ENCODE measurements at regions not wholly inside any gene's neighbourhood (a gene's known extent, or its start where the extent isn't known, plus 50 kb on each side); places are given as distances from the start of the nearest gene placed in this dataset.
"Not testable (repeated sequence)": the region's sequence is repeated elsewhere in the genome, so short reads cannot be mapped to it uniquely, and the experiment has no call there.

DNA sequence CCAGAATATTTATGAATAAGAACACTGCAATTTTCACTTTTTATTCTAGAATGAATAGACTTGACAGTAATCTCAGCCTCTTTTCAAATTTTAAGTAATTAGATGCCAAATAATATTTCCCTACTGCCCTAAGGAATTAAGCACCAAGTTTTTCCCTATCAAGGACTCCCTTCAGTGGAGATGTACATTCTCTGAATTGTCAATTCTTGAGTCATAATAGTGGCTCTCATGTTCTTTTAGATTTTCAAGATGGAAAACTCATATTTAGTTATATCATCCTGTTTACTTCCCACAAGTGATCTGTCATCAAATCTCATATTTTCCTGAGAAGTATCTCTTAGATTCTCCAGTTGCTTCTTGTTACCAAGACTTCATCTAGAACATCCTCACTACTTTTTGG lies 1248.9 kb upstream of the CHAC2 start:
- no peak for DNase-seq

DNA sequence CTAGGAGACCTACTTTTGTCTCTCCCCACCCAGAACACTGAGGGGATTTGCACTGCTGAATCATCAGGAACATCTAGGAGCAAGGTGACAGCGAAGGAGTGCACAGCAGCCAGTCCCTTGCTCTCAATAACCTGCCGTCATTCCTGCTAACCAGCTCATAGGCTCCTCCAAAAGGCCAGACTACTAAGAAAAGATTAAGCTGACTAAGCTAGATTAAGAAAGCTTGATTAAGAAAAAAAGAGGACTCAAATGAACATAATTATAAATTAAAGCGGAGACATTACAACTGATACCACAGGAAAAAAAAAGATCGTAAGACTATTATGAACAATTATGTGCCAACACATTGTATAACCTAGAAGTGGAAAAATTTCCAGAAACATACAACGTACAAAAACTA lies 1254.8 kb upstream of the CHAC2 start:
- no peak for DNase-seq

DNA sequence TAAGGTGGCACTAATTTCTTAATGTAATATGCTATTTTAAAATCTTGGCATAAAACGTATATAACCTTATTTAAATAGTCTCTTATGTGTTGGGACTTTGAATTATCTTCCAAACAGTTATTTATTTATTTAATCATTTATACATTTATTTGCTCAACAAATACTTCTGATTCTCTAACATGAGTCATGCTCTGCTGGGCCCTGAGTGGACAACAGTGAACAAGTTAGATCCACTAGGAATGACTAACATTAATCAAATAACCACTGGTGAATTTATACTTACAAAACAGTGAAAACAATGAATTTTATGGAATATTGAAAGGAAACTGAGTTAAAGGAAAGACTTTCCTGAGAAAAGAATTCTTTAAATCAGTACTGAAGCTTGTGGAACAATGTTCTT lies 1257.2 kb upstream of the CHAC2 start:
- no peak for DNase-seq

DNA sequence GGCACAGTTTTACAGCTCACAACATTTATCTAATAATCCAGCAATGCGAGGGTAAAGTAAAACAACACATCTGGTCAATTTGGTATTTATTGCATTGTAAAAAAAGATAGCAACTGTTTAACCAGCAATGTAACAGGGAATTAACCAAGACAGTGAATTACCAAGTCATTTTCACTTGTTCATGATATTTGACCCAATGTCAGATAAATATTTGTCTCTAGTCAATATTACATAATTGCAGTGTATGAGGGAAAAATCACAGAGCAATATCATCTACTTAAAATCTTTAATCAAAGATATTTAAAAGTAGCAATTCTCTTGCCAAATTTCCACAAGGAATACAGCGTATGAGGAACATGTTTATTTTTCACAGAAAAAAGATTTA lies 1265.1 kb upstream of the CHAC2 start:
- DNase-seq, result no peak

DNA sequence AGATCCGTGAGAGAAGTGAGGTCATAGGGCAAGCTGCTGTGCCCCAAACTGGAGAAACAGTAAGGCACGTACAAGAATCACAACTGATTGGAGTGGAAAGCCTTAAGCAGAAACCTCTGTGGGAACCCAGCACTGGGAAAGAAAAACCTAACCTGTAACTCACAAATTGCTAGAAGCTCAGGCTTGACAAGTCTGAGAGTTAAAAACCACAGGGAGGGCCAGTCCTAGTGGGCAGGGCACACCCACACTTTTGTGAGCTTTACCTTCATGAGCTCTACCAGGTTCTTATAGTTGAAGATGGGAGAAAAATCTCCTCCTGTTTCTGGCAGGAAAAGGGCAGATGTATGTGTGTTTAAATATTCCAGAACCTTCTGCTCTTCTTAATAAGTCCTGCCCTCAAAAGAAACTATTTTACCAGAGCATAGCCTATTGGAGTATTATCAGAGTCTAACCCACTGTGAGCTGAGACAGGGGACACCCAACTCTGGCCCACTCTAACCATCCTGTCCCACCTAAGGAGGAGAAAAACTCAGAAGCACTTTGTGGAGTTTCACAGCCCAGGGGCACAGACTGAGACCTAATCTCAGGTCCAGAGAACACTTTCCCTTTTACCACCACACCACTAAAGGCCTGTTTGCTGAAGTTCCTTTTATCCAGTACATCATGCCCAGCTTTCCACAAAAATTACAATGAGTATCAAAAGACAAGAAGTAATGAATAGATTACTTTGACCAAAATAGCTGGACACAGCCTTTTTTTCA lies 1265.7 kb upstream of the CHAC2 start:
- DNase-seq, result no peak

DNA sequence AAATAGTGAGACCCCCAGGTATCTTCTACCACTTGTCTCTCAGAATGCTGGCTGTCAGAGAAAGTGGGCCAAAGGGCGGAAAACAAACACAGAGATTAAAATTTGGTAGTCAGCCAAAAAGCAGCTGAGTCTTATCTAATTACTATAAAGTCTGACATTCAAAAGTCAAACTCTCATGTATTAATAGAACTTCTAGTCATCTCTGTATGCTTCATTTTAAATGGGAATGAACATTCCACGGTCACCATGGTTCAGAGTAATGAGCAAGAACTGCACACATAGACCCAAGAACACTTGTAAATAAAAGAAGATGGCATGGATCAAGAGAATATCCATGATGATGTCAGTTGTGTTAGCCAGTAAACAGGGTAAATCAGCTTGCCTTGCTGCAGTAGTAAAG lies 1267.0 kb upstream of the CHAC2 start:
- no peak for DNase-seq

DNA sequence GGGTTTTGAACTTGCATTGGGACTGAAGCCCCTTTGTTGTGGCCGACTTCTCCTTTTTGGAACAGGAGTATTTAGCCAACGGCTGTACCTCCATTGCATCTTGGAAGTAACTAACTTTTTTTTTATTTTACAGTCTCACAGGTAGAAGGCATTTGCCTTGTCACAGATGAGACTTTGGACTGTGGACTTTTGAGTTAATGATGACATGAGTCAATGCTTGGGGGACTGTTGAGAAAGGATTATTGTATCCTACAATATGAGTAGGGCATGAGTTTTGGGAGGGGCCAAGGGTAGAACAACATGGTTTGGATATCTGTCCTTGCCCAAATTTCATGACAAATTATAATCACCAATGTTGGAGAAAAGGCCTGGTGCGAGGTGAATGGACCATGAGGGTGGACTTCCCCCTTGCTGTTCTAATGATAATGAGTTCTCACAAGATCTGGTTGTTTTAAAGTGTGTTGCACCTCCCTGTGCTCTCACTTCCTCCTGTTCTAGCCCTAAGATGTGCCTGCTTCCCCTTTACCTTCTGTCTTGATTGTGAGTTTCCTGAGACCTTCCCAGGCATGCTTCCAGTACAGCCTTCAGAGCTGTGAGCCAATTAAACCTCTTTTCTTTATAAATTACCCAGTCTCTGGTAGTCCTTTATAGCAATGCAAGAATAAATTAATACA lies 1269.4 kb upstream of the CHAC2 start:
- no peak for DNase-seq

DNA sequence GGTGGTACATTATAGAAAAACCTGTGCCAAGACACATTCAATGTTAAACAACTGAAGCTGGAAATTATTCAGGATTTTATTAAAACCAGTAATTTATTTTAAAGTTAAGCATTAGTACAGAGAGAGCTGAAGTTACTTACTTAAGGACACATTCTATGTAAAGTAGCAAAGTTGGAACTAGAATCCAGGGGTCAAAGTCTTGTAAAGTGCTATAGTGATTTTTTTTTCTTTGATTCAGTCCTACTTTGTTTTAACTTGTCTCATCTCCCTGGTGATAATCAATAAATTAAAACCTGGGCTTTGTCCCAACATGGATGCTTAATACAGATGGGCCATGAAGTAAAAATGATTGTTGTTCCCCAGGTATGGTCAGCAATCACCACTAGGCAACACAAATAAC lies 1271.8 kb upstream of the CHAC2 start:
- DNase-seq, result no peak

DNA sequence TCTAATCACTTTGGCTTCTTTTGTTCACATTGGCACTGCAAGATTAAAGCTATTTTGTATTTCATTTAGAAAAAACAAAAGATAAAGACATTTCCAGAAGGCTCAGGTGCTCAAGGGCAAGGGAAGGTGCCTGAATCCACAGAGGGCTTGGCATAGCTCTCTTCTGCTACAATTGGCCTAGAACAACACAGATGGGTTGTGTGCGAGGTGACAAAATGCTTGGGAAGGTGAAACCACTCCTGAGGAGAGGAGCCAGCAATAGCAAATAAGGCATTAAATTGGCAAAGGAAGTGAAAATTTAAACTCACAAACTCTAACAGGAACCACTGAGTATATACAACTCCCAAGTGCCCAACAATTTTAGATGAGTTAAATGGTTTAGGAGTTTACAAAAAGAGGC lies 1290.4 kb upstream of the CHAC2 start:
- DNase-seq, result no peak

DNA sequence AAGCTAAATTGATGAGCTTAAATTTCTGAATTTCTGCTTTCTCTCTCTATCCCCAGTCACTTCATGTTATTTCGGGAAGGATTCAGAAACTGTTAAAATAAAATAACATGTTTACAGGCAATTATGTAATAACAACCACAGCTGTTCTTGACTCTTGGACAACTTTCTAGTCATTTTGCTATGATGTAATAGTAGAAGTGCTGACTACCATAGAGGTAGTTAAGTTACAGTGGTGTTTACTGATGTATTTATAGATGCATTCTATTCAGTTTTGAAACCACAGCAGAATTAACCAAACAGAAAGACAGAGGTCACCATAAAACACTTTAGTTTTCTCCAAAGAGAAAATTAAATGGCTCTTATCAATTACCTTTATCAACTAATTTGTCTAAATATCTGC lies 1292.0 kb upstream of the CHAC2 start:
- DNase-seq, result no peak

DNA sequence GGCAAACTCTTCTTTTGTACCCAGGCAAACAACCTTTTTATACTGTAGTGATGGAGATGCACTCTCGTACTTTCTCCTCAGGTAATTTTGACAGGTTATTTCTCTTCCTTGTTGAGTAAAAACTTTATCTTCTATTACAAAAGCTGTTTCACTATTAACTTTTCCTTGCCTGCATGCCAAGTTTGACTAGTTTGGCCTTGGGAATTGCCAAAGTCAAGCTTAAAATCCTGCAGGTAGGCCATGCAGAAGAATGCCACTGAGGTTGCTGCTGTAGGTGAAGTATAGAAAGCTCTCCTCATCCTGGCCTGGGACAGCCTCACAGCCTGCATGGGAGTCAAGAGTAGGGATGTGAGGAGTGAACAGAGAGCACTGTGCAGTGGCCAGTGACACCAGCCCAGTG lies 1293.5 kb upstream of the CHAC2 start:
- DNase-seq, result no peak

DNA sequence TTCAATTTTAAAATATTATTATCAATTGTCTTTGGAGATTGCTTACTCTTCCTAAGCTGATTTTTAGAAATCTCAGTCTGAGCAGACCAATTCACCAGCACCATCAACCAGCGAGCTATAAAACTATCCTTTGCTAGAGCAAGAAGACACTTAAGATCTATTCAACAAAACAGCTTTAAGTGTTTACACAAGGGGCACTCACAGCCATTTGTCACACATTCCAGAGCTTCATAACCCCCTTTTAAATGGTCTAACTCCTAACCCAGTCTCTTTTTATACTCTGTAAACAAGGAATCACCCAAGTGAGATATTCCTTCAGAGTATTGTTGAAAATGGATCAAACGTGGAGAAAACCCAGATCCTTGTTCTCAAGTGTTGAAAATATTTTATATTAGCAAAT lies 1294.1 kb upstream of the CHAC2 start:
- no peak for DNase-seq

DNA sequence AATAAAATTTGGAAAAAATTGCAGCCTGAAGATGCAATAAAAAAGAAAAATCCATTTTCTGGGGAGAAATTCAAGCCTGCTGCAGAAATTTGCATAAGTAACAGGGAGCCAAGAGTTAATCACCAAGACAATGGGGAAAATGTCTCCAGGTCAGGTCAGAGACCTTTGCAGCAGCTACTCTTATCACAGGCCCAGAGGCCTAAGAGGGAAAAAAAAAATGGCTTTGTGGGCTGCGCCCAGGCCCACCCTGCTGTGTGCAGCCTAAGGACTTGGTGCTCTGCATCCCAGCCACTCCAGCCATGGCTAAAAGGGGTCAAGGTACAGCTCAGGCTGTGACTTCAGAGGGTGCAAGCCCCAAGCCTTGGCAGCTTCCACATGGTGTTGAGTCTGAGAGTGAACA lies 1297.1 kb upstream of the CHAC2 start:
- not testable (repeated sequence) for DNase-seq

DNA sequence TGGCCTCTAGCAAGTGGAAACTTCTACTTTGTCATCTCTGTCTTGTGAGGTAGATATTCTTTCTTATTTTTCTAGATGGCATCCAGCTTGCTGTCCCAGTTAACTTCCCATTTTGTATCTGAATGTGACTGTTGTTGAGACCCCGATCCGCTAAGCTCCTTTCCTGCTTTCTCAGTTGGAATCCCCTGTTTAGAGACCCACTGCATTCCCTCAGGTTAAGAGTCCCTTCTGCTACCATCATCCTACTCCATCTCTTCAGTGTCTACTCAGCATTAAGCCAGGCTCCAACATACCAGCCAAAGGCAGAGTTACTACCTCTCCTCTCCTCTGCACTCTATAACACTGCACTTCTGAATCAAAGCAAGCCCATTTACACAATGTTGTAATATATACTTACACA lies 1300.4 kb upstream of the CHAC2 start:
- no peak for DNase-seq

DNA sequence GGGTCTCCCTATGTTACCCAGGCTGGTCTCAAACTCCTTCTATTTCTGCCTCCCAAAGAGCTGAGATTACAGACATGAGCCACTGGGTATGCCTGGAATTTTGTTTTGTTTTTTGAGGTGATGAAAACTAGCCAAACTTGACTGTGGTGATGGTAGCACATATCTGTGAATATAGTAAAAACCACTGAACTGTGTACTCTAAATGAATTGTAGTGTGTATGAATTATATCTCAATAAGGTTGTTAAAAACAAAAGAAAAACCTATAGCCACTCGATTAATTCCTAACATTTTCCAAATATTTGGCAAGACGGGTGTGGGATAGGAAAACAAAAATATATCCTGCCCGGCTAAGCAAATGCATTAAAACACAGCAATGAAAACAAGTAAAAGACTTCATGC lies 1302.3 kb upstream of the CHAC2 start:
- DNase-seq, result no peak

DNA sequence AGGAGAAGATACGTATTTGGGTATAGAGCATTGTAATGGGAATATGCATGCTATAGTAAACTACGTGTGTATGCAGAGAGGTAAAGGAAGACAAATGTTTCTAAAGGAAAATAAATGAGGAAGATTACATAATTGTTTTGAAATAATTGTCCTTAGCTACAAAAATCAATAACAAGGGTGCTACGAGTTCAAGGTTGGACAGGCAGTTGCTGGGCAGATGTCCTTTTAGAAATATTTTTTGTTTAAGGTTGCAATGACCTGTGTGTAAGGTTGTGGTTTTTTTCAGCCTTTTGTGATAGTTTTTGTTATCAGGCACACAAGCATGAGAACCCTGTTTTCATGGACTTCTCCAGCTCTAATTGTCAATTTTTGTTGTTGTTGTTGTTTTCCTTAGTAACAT lies 1304.1 kb upstream of the CHAC2 start:
- DNase-seq, result no peak

DNA sequence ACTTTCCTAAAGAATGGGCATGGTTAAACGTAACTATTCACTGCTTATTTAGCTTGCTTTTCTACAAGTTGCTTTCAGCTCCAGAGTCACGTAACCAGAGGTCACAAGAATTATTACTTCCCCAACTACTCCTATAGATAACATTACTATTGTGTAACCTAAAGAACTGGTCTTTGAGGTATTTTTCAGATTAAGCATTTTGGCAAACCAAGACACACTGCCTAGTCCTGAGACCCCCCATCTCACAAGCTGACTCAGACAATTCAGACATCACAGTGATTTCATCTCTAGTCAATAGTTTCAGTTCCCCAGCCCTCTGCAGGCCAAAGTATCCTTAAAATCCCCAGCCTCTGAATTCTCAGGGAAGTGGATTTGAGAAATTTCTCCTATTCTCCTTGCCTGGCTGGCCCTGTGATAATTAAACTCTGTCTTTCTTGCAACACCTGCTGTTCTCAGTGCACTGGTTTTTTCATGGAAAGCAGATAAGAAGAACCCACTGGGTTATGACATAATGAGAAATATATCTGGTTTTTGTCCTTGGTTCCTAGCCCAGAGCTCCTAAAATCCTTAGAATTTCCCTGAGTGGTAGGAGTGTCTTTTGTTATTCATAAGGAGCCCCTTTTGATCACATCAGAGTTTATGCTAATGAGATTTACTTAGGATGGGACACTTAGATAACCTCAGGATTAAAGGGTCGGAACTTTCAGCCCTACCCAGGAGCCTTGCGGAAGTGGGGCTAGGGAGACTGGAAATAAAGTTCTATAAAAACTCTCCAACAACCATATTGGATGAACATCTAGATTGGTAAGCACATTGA lies 1310.8 kb upstream of the CHAC2 start:
- DNase-seq, result no peak

DNA sequence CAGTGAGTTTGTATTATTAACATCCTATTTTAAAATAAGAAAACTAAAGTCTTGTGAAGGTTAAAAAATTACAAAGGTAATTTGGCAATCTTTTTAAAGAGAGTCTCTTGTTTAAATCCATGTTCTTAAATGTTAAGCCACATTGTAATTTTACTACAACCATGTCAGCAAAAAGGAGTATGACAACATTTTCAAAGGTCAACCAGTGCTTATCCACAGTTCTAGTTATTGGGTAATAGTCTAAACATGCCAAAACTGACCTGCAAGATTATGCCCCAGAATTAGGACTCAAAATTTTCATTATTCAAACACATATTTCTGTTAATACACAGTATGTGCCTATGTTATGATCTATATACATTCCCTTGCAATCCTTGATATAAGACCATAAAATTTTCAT lies 1312.6 kb upstream of the CHAC2 start:
- no peak for DNase-seq

DNA sequence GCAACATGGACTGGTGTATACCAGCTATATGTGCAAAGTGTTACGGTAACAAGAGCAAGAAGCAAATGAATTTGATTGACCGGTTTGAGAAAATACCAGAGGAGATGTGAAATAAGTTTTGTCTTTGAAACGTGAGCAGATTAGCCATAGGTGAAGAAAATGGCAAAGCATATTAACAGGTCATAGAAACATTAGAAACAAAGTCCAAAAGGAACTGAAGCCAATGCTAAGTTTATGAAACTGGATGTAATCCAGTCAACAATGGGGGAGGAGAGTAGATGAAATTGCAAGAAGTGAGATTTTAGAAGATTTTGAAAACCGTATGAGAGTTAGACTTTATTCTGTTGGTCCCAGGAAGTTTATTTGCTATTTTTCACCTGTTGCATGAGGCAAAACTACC lies 1315.4 kb upstream of the CHAC2 start:
- no peak for DNase-seq

DNA sequence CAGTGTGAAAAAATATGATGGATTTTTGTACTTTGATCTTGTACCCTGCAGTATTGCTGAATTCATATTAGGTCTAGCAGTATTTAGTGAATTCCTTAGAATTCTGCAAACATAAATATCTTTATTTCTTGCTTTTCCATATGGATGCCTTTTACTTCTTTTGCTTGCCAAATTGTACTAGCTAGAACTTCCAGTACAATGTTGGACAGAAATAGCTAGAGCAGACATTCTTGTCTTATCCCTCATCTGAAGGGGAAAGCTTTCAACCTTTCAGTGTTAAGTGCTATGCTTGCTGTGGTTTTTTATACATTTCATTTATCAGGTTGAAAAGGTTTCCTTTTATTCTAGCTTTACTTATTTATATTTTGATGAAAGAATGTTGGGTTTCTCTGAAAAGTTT lies 1321.9 kb upstream of the CHAC2 start:
- DNase-seq, result no peak

DNA sequence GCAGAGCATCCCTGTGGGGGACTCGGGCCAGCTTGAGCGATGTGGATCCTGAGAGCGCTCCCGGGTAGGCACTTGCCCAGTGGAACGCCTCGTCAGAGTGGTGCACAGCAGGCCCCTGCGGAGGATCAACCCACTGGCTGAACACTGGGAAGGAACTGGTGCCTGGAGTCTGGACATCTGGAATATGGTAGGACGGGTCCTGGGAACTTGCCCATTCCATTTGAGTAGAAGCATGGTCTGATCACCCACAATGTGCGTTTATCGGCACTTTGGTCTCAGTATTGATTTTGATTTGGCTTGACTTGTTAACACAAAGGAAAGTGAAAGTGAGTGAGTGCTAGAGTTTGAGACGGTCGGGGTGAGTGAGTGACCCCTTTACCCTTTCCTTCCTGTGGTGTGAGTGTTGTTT lies 1336.2 kb upstream of the CHAC2 start:
- DNase-seq, result no peak

DNA sequence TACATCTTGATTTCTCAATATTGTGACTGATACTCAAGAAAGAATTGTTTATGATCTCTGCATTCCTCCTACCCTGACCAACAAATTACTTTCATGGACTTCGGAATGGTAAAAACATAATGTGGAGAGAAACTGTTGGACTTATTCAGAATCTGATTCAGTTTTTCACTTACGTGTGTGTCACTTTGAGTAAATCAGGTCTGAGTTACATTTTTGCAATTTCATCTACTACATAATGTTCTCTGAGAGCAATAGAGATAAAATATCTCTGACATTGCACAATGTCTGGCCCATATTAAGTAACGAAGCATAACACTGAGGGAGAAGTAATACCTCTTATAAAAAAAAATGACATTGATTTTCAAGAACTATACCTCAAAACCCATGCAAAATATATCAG lies 1337.9 kb upstream of the CHAC2 start:
- DNase-seq, result no peak

DNA sequence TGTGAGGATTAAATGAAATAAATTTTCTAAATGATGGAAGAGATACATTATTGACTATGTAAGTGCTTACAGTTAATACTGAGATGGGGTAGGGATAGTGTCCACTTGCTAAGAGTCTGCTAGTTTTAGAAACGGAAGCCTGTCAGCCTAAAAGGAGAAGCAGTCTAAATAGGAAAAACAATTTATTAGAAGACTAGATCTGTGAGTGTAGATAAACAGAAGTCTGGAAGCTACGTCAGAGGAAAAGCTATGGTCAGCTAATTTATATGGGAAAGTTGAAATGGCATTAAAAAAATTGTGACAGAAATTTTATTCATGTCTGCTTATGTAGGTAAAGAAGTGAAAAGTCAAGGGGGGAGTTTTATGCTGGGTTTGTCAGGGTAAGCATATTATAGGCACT lies 1338.4 kb upstream of the CHAC2 start:
- no peak for DNase-seq

DNA sequence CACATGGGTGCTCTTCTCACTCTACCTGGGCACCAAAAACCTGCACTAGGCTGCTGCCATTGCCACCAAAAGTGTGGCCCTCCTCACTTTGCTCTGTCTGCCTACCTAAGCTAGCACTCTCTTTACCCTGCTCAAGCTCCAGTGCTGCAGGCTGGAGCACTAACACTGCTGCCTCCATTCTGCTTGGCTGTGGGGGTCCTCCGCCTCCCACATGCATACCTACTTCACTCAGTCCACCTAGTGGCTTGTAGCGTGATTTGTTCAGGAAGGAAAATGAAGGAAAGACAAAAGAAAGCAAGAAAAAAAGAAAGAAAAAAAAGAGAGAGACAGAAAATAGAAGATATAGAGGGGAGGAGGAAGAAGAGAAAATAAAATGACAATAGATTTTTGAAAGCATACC lies 1339.4 kb upstream of the CHAC2 start:
- DNase-seq, result no peak
